H1 (cell line): ENCODE measurements at regions not wholly inside any gene's neighbourhood (a gene's known extent, or its start where the extent isn't known, plus 50 kb on each side); places are given as distances from the start of the nearest gene placed in this dataset.

ENCODE experiments used
- ASH2L ChIP-seq: fragments of 200-600, 300-600 bp; sonication (generic); IDR thresholded peaks from one replicate; pipeline ENCODE4 v1.7.1; 2017; ENCODE audit warnings: low read length
- EGR1 ChIP-seq: IDR thresholded peaks from 2 replicates; pipeline ENCODE4 v1.6.1; 2011; ENCODE audit warnings: low read depth, low read length, borderline replicate concordance
- SP2 ChIP-seq: IDR thresholded peaks from 2 replicates; pipeline ENCODE4 v1.6.1; 2012; ENCODE audit warnings: mild to moderate bottlenecking, low read length, inconsistent platforms
- SP4 ChIP-seq: IDR thresholded peaks from 2 replicates; pipeline ENCODE4 v1.6.1; 2012; ENCODE audit warnings: low read length, inconsistent platforms
- TF ChIP-seq, protein P1 (sequence below), 3 experiments: IDR thresholded peaks; 1 replicate in 2 of 3; 2 replicates in 1 of 3; pipeline versions ENCODE4 v1.5.1 to v1.6.1; 2011; ENCODE audit warnings: low read length in 3 of 3, mild to moderate bottlenecking in 3 of 3, inconsistent platforms in 2 of 3, low read depth in 1 of 3, moderate library complexity in 1 of 3; ENCODE audit not compliant: insufficient read depth in 1 of 3; ENCODE audit errors: control extremely low read depth in 1 of 3

DNA sequence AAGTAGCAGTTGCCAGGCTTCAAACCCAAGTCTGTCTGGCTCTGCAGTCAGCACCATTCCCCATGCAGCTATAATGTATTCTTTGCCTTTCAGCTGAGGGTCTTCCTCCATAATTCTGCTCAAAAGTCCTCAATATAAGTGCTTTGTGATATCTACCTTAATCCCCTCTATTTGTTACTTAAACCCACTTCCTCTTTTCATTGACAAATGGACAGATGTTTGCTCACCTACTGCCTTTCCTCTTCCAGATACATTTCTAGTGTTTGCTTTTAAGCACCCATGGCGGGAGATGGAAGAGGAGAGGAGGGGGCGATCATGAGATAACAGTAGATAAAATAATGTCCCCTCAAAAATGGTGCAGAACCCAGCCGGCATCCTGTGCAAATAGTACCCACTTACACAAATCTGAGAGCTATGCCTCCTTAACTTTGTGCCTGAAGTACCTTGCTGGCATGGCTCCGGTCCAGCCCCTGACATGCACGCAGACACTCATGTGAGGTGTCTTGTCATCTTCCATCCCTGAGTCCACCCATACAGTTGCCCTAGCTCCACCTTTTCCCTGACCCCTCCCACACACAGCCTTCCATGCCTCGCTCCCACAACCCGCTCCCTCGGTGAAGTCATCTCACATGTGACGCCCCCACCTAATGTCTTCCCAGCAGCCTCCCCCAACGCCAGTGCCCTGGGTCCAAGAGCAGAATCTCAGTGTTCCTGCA, 109.6 kb downstream of the TRIM29 start (continued):
- TF ChIP-seq, protein P1, sequence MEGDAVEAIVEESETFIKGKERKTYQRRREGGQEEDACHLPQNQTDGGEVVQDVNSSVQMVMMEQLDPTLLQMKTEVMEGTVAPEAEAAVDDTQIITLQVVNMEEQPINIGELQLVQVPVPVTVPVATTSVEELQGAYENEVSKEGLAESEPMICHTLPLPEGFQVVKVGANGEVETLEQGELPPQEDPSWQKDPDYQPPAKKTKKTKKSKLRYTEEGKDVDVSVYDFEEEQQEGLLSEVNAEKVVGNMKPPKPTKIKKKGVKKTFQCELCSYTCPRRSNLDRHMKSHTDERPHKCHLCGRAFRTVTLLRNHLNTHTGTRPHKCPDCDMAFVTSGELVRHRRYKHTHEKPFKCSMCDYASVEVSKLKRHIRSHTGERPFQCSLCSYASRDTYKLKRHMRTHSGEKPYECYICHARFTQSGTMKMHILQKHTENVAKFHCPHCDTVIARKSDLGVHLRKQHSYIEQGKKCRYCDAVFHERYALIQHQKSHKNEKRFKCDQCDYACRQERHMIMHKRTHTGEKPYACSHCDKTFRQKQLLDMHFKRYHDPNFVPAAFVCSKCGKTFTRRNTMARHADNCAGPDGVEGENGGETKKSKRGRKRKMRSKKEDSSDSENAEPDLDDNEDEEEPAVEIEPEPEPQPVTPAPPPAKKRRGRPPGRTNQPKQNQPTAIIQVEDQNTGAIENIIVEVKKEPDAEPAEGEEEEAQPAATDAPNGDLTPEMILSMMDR (IDR thresholded peaks at IDR 0.05; ENCODE audit: control extremely low read depth in 1 of 3, insufficient read depth in 1 of 3, low read depth in 1 of 3, low read length in 3 of 3): no peak
- TF ChIP-seq SP4 (no peak), ASH2L (no peak), EGR1 (no peak), SP2 (no peak)
